ENCODE measurements at regions not wholly inside any gene's neighbourhood (a gene's known extent, or its start where the extent isn't known, plus 50 kb on each side); places are given as distances from the start of the nearest gene placed in this dataset.

DNA sequence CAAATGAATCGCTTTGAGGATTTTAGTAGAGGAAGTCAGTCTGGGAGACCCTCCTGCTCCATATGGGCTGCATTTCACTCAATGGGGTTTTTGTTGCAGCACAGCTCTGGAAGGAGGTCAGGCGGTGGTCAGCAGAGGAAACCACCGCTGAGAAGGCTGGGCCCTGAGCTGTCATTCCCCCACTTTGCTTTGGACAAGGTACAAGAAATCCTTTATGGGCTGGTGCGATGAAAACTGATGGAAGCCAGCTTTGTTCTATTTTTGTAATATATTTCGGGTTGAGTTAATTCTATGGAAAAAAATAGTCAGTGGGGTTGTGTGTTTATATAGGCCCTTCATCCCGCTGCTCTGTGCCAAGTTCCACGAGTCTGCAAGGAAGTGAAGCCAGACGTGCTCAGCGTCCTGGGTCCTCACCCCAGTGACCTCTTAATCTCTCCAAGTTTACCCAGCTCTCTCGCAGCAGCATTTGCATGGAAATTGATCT lies 157.1 kb upstream of the TMC3 start:
- ChIA-PET POLR2A (interaction anchor here (1.0 to 1.2 kb wide), 2 partner anchors 15 to 27 kb away, joined by 3 to 4 read pairs; no protein-coding TSS in a partner anchor), CTCF (interaction anchor here (0.8 to 2.3 kb wide), 6 partner anchors 8 to 49 kb away, joined by 3 to 18 read pairs (median 4); no protein-coding TSS in a partner anchor)
- Histone ChIP-seq H3K4me2 (ENCODE audit: insufficient read depth, low read length) (peak overlapping the region; percentile 89), H2AFZ (ENCODE audit: low read depth, low read length) (peak overlapping the region; percentile 68), H3K9me3 (replicated peaks; ENCODE audit: control insufficient read depth, insufficient read depth, low read length) (no peaks in the 10 kb centered on the region), H3K9me1 (replicated peaks; ENCODE audit: control insufficient read depth, extremely low read depth, insufficient read depth, low read length) (peaks cover 3% of the 10 kb centered on the region), H3K9ac (replicated peaks; ENCODE audit: extremely low read depth, insufficient read depth, low read length) (peak overlapping the region; percentile 57), H3K79me2 (ENCODE audit: control insufficient read depth, insufficient read depth, low read length) (no peaks in the 10 kb centered on the region), H4K20me1 (replicated peaks; ENCODE audit: control insufficient read depth, extremely low read depth, insufficient read depth, low read length) (no peaks in the 10 kb centered on the region), H3K4me3 (replicated peaks in 1 of 3; ENCODE audit: insufficient read depth in 1 of 3, low read depth in 1 of 3, low read length in 3 of 3) (peak overlapping the region in 1 of 3 experiments; percentile 11), H3K27ac (ENCODE audit: insufficient read depth, low read depth, low read length) (peak overlapping the region; percentile 70), H3K4me1 (ENCODE audit: control insufficient read depth, extremely low read depth, insufficient read depth, low read length) (peaks cover 26% of the 10 kb centered on the region), H3K36me3 (ENCODE audit: control insufficient read depth in 2 of 2, extremely low read depth in 1 of 2, insufficient read depth in 2 of 2, low read length in 2 of 2) (no peaks in the 10 kb centered on the region), H3K27me3 (ENCODE audit: control insufficient read depth in 2 of 2, insufficient read depth in 2 of 2, low read length in 2 of 2) (no peaks in the 10 kb centered on the region)
- BruUV-seq (replicated peaks) = no TSS peak
- DNase-seq (ENCODE audit: low read depth, low spot score) = peak; percentile 98
- FAIRE-seq = peak; percentile 73
- TF ChIP-seq MYC (IDR thresholded peaks at IDR 0.05; ENCODE audit: low read depth, low read length) = no peak
- peak; percentile 47 for TF ChIP-seq FOS (IDR thresholded peaks at IDR 0.05; ENCODE audit: borderline replicate concordance, insufficient read depth, low read length)
- TF ChIP-seq EZH2 (IDR thresholded peaks at IDR 0.05; ENCODE audit: borderline replicate concordance, low read depth, low read length, severe bottlenecking) = no peak
- TF ChIP-seq GATA2 (IDR thresholded peaks at IDR 0.05; ENCODE audit: insufficient read depth, insufficient read length, low read depth, low read length) = peak; percentile 87
- TF ChIP-seq JUN (IDR thresholded peaks at IDR 0.05; ENCODE audit: borderline replicate concordance, insufficient read depth, insufficient read length, low read depth) = peak; percentile 36
- TF ChIP-seq POLR2AphosphoS5 (IDR thresholded peaks at IDR 0.05; ENCODE audit: insufficient read depth, low read depth, low read length) = peak; percentile 87
- TF ChIP-seq POLR2A (IDR thresholded peaks at IDR 0.05; ENCODE audit: low read depth, low read length) = peak; percentile 67
- TF ChIP-seq, protein P1, sequence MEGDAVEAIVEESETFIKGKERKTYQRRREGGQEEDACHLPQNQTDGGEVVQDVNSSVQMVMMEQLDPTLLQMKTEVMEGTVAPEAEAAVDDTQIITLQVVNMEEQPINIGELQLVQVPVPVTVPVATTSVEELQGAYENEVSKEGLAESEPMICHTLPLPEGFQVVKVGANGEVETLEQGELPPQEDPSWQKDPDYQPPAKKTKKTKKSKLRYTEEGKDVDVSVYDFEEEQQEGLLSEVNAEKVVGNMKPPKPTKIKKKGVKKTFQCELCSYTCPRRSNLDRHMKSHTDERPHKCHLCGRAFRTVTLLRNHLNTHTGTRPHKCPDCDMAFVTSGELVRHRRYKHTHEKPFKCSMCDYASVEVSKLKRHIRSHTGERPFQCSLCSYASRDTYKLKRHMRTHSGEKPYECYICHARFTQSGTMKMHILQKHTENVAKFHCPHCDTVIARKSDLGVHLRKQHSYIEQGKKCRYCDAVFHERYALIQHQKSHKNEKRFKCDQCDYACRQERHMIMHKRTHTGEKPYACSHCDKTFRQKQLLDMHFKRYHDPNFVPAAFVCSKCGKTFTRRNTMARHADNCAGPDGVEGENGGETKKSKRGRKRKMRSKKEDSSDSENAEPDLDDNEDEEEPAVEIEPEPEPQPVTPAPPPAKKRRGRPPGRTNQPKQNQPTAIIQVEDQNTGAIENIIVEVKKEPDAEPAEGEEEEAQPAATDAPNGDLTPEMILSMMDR (IDR thresholded peaks at IDR 0.05; ENCODE audit: extremely low read depth in 1 of 2, insufficient read depth in 1 of 2, low read depth in 1 of 2, low read length in 2 of 2) = no peak
- TF ChIP-seq, protein P2, sequence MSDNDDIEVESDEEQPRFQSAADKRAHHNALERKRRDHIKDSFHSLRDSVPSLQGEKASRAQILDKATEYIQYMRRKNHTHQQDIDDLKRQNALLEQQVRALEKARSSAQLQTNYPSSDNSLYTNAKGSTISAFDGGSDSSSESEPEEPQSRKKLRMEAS (IDR thresholded peaks at IDR 0.05; ENCODE audit: insufficient read depth, insufficient read length) = peak; percentile 16
- dilution Hi-C loops (cut with MboI; ENCODE audit: extremely low pct_ligation_motif_present, low sequenced_read_pairs) = no loop called here
- intact Hi-C loops (cut with micrococcal nuclease) = loop anchor here (2.0 to 5.0 kb wide), 2 partner anchors 46 to 50 kb away; no protein-coding TSS in a partner anchor
